ENCODE measurements at regions not wholly inside any gene's neighbourhood (a gene's known extent, or its start where the extent isn't known, plus 50 kb on each side); places are given as distances from the start of the nearest gene placed in this dataset.

GRCh38 chr2:3073041-3073595 is 304.5 kb downstream of the EIPR1 start:
- ATAC-seq: no peak
- TF ChIP-seq CSDC2 (CRISPR knock-in tag; IDR thresholded peaks at IDR 0.05) (no peak), GLIS3 (CRISPR knock-in tag; IDR thresholded peaks at IDR 0.05) (no peak), RARB (CRISPR knock-in tag; IDR thresholded peaks at IDR 0.05) (no peak), CREB5 (CRISPR knock-in tag; IDR thresholded peaks at IDR 0.05; ENCODE audit: low read depth) (no peak), ZFP3 (CRISPR knock-in tag; IDR thresholded peaks at IDR 0.05) (no peak), PPARA (CRISPR knock-in tag; IDR thresholded peaks at IDR 0.05; ENCODE audit: borderline replicate concordance) (no peak), ESRRG (CRISPR knock-in tag; IDR thresholded peaks at IDR 0.05) (no peak), TCF4 (CRISPR knock-in tag; IDR thresholded peaks at IDR 0.05; ENCODE audit: borderline replicate concordance) (no peak), BACH2 (CRISPR knock-in tag; IDR thresholded peaks at IDR 0.05; ENCODE audit: borderline replicate concordance) (no peak), ZNF70 (CRISPR knock-in tag; IDR thresholded peaks at IDR 0.05) (no peak), ZNF565 (CRISPR knock-in tag; conservative IDR thresholded peaks at IDR 0.05; ENCODE audit: low read depth) (no peak), TSHZ2 (CRISPR knock-in tag; IDR thresholded peaks at IDR 0.05) (no peak), OSR1 (CRISPR knock-in tag; IDR thresholded peaks at IDR 0.05) (no peak)

- no peak for ATAC-seq
- TF ChIP-seq BACH2 (CRISPR knock-in tag; IDR thresholded peaks at IDR 0.05; ENCODE audit: borderline replicate concordance) (no peak), ZNF8 (CRISPR knock-in tag; IDR thresholded peaks at IDR 0.05) (no peak), ESRRG (CRISPR knock-in tag; IDR thresholded peaks at IDR 0.05) (no peak), POU6F1 (CRISPR knock-in tag; IDR thresholded peaks at IDR 0.05; ENCODE audit: borderline replicate concordance, low read depth) (no peak), PATZ1 (CRISPR knock-in tag; IDR thresholded peaks at IDR 0.05; ENCODE audit: borderline replicate concordance) (no peak), ZC3H10 (CRISPR knock-in tag; IDR thresholded peaks at IDR 0.05) (no peak), ZFP30 (CRISPR knock-in tag; IDR thresholded peaks at IDR 0.05) (no peak), RARB (CRISPR knock-in tag; IDR thresholded peaks at IDR 0.05) (no peak), ZNF70 (CRISPR knock-in tag; IDR thresholded peaks at IDR 0.05) (no peak), TOX (CRISPR knock-in tag; IDR thresholded peaks at IDR 0.05; ENCODE audit: borderline replicate concordance) (no peak), OSR1 (CRISPR knock-in tag; IDR thresholded peaks at IDR 0.05) (no peak), CREB5 (CRISPR knock-in tag; IDR thresholded peaks at IDR 0.05; ENCODE audit: low read depth) (no peak), CSDC2 (CRISPR knock-in tag; IDR thresholded peaks at IDR 0.05) (no peak), ISL1 (CRISPR knock-in tag; IDR thresholded peaks at IDR 0.05) (no peak), ARNTL (CRISPR knock-in tag; IDR thresholded peaks at IDR 0.05; ENCODE audit: borderline replicate concordance, low read depth) (no peak), TCF4 (CRISPR knock-in tag; IDR thresholded peaks at IDR 0.05; ENCODE audit: borderline replicate concordance) (no peak), GLIS3 (CRISPR knock-in tag; IDR thresholded peaks at IDR 0.05) (no peak), CSRNP3 (CRISPR knock-in tag; IDR thresholded peaks at IDR 0.05) (no peak), PPARA (CRISPR knock-in tag; IDR thresholded peaks at IDR 0.05; ENCODE audit: borderline replicate concordance) (no peak), TSHZ2 (CRISPR knock-in tag; IDR thresholded peaks at IDR 0.05) (no peak)
These were observed 305.8 kb downstream of the EIPR1 start for GRCh38 chr2:3071685-3072263.

Data from SK-N-SH treated with all-trans-retinoic acid at 6 μM for 48 hours (cell line).